ENCODE measurements at regions not wholly inside any gene's neighbourhood (a gene's known extent, or its start where the extent isn't known, plus 50 kb on each side); places are given as distances from the start of the nearest gene placed in this dataset.

DNA sequence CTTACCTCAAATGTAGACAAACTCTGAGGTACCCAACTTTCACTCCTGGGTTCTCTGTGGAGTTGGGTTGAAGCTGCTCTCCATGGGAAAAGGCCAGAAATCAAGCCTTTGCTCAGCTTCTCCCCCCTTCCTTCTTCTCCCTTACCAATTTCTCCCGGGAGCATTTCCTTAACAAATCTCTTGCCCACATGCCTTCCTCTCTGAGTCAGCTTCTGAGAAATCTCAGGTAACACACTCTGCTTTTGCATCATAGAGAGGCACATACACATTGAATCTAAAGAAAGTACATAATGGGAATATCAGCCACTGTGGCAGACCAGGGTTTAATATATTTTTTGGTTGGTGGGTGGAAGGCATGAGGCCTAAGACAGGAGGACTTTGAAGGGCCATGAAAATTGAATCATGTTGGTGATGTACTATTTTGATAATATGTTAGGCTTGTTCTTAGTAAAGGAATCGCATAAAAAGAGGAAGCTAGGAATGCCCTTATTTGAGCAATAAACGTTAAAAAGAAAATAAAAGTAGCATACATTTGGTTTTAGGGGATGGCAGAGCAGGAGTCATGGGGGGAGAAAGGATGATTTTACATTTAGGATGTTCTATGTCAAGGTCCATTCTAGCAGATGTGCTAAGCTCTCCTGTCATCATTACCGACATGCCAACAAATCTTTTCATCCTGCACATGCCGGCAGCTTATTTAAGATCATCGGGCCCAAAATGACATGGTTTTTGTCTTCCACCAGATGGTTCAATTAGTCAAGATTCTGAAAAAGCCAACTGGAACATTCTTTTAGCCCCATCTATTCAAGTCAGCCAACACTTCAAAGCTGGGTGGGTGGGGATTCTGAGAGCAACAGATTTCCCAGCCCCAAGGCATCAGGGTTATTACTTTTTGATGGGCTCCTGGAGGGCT, 199.5 kb upstream of the CLINT1 start:
- no peak for TF ChIP-seq POLR2A (IDR thresholded peaks at IDR 0.05)
- TF ChIP-seq, protein P1, sequence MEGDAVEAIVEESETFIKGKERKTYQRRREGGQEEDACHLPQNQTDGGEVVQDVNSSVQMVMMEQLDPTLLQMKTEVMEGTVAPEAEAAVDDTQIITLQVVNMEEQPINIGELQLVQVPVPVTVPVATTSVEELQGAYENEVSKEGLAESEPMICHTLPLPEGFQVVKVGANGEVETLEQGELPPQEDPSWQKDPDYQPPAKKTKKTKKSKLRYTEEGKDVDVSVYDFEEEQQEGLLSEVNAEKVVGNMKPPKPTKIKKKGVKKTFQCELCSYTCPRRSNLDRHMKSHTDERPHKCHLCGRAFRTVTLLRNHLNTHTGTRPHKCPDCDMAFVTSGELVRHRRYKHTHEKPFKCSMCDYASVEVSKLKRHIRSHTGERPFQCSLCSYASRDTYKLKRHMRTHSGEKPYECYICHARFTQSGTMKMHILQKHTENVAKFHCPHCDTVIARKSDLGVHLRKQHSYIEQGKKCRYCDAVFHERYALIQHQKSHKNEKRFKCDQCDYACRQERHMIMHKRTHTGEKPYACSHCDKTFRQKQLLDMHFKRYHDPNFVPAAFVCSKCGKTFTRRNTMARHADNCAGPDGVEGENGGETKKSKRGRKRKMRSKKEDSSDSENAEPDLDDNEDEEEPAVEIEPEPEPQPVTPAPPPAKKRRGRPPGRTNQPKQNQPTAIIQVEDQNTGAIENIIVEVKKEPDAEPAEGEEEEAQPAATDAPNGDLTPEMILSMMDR (IDR thresholded peaks at IDR 0.05), result no peak
